H1 (cell line): ENCODE measurements at regions not wholly inside any gene's neighbourhood (a gene's known extent, or its start where the extent isn't known, plus 50 kb on each side); places are given as distances from the start of the nearest gene placed in this dataset.

Source experiments
- CEBPB ChIP-seq: IDR thresholded peaks from 2 replicates; pipeline ENCODE4 v1.6.1; 2012; ENCODE audit warnings: low read depth, low read length
- CTCF ChIP-seq, 3 experiments: IDR thresholded peaks; 1 replicate in 2 of 3; 2 replicates in 1 of 3; pipeline versions ENCODE4 v1.5.1 to v1.6.1; 2011; ENCODE audit warnings: low read length in 3 of 3, mild to moderate bottlenecking in 3 of 3, inconsistent platforms in 2 of 3, low read depth in 1 of 3, moderate library complexity in 1 of 3; ENCODE audit not compliant: insufficient read depth in 1 of 3; ENCODE audit errors: control extremely low read depth in 1 of 3
- EP300 ChIP-seq, 2 experiments: IDR thresholded peaks; 1 replicate in 1 of 2; 2 replicates in 1 of 2; pipeline ENCODE4 v1.6.1; 2011 to 2012; ENCODE audit warnings: low read depth in 2 of 2, low read length in 2 of 2, mild to moderate bottlenecking in 2 of 2, borderline replicate concordance in 1 of 2, inconsistent platforms in 1 of 2, moderate library complexity in 1 of 2
- EZH2 ChIP-seq: fragments of 200-600 bp; sonication (generic); IDR thresholded peaks from 2 replicates; pipeline ENCODE4 v1.7.1; 2012; ENCODE audit warnings: low read depth, mild to moderate bottlenecking, moderate library complexity, low read length, inconsistent platforms; ENCODE audit not compliant: severe bottlenecking
- MAFK ChIP-seq: IDR thresholded peaks from 2 replicates; pipeline ENCODE4 v1.6.1; 2012; ENCODE audit warnings: low read depth, mild to moderate bottlenecking, improper control_type of control experiment, low read length
- POLR2AphosphoS5 ChIP-seq: IDR thresholded peaks from 2 replicates; pipeline ENCODE4 v1.6.1; 2011; ENCODE audit warnings: low read depth, low read length
- RBBP5 ChIP-seq: IDR thresholded peaks from 2 replicates; pipeline ENCODE4 v1.7.1; 2012; ENCODE audit warnings: low read depth, mild to moderate bottlenecking, inconsistent platforms, low read length, moderate library complexity, borderline replicate concordance
- TAF1 ChIP-seq: IDR thresholded peaks from 2 replicates; pipeline ENCODE4 v1.6.1; 2011; ENCODE audit warnings: mild to moderate bottlenecking, low read depth, low read length
- ZNF274 ChIP-seq: IDR thresholded peaks from 2 replicates; pipeline ENCODE4 v1.7.0; 2012; ENCODE audit warnings: low read length, borderline replicate concordance; ENCODE audit errors: extremely low read depth

DNA sequence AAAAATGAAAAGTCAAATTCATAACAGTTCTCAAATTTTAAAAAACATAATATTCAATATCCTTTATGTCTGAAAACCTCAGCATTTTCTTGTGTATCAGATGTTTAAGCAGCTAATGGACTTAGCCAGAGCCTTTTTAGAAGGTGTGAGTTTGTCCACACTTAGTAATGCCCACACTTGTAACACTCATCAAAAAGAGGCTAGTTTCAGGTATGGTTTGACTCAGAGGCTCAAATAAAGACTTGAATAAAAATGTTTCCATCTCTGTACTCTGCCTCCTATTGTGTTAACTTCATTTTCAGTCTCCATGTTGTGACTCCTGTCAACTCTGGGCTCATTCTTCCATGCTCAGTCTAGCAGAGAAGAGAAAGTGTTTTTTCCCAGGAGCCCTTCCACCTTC lies 311.6 kb downstream of the IRS1 start:
- TF ChIP-seq CTCF (IDR thresholded peaks at IDR 0.05; ENCODE audit: control extremely low read depth in 1 of 3, insufficient read depth in 1 of 3, low read depth in 1 of 3, low read length in 3 of 3) (no peak), TAF1 (no peak), RBBP5 (no peak), EP300 (IDR thresholded peaks at IDR 0.05; ENCODE audit: borderline replicate concordance in 1 of 2, low read depth in 2 of 2, low read length in 2 of 2) (no peak), MAFK (no peak), CEBPB (no peak), POLR2AphosphoS5 (no peak), EZH2 (no peak), ZNF274 (no peak)
